ENCODE measurements at regions not wholly inside any gene's neighbourhood (a gene's known extent, or its start where the extent isn't known, plus 50 kb on each side); places are given as distances from the start of the nearest gene placed in this dataset.
"Not testable (repeated sequence)": the region's sequence is repeated elsewhere in the genome, so short reads cannot be mapped to it uniquely, and the experiment has no call there.

DNA sequence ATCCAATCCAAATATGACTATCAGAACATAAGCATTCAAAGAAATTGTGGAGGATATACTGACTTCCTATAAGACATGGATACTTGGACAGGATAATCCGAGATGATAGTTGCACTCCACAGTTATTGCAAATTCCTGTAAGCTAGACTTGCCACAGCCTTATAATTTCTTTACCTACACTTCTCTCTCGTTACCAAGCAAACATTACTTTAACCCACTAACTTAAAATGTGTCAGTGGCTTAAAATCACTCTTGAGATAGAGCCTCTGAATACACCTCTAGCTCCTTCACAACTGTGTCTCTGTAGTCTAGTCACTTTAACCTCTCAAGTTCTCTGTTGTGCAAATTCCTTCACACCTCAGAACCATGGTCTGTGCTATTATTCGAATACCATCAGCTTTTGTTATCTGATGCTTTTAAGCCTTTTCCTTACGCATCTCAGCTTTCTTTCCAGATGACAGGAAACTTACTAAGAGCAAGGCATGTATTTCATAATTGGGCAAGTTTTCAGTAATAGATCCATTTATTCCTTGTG lies 474.9 kb upstream of the MIR17HG start:
- DNase-seq (ENCODE audit: low read depth), result no peak

DNA sequence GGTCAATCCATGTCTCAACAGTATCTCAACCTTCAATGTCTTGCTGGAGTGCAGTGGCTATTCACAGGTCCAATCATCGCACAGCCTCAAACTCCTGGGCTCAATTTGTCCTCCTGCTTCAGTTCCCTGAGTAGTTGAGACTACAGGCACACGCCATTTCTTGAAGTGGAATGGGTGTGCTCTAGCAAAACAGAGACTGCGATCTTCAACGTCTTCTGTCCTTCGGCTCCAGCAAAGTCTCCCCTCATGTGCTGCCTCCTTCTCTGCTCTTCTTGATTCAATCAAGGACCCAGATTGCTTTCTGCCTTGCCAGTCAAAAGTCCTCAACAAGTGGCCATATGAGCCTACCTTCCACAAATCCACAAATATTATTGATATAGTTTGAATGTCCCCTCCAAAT lies 466.7 kb upstream of the MIR17HG start:
- DNase-seq (ENCODE audit: low read depth), result no peak

DNA sequence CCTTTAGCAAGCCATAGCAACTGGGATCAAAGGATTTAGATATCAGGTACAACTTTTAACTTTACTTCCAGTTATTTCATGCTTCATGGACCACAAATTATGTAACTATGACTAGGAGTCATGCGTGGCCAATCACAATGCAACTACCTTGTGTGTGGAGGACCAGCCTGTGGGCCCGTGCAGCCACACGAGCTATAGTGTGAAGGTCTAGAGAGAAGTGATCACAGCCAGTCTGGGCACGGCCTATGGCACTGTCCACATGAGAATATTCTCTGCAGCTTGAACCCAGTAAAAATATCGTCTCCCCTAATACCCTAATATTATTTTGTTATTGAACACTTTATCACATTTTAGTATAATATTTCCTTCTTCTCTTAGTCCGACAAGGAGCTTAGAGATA lies 464.9 kb upstream of the MIR17HG start:
- no peak for DNase-seq (ENCODE audit: low read depth)

DNA sequence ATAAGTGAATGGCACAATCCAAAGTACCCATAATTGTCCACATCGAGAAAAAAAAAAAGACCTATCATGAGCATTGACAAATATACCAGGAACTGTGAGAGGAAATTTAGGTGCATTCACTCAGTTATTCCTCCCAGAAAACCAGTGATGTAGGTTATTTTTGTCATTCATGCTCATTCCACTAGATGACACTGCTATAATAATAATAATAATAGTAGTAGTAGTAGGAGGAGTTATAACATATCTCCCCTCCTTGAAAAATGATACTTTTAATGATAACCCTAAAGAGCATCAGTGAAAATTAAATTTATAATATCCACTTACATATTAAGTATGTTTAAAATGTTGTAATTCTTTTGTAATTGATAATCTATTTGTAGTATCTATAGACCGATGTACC lies 463.9 kb upstream of the MIR17HG start:
- no peak for DNase-seq (ENCODE audit: low read depth)

DNA sequence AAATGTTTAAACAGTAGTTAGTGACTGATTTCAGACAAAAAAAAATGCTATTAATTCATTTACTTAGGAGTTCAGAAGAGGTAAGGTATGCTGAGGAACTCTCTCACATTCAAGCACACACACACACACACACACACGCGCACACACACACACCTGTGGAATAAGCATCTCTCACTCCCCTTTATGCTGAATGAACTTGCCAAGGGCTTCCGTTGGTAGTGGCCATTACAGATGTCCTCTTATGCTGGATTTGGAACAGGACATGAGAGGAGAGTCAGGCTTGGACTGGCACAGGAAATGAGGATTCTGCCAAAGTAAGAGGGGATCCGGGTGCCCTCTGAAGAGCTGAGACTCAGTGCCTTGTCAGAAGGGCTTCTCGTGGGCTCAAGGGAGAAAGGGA lies 463.4 kb upstream of the MIR17HG start:
- DNase-seq (ENCODE audit: low read depth), result no peak

DNA sequence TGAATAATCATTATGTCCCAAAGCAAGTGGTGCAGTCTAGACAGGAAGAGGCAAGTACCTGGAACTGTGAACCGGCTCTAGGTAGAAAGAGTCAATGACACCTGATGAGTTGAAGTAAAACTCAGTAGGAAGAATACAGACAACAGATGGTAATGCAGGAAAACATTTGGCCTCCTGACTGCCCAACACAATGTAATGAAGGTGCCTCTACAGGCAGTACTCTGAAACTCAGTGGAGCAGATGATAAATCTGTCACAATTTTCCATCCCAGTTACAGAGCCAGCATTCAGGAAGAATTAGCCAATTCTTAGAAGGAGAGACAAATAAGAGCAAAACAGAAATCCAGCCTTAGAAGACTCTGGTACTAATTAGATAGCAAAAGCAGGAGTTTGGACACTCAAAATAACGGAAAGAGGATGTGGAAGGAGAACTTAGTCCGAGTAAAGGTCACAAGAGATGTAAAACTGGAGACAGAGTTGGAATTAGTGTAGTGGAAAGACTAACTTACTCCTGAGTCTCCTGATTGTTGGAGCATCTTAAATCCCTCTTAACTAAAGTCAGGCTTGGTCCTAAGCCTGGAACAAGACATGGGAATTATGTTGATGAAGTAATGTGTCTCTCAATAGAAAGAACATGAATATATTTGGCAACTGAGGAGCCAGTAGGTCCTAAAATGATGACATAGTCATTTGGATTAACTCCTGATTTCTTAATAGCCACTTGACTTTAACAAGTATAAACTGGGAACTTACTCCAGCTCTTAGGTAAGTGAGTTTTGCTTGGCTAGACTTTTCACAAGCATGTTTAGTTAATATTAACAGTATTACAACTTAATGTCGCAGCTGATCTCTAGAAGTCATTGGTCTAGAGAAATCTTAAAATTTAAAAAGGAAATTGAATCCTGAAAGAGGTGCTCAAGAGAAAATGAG lies 457.3 kb upstream of the MIR17HG start:
- no peak for DNase-seq (ENCODE audit: low read depth)

- no peak for DNase-seq (ENCODE audit: low read depth)
Observed at GRCh38 chr13:90891329-90891728, 456.2 kb upstream of the MIR17HG start.

DNA sequence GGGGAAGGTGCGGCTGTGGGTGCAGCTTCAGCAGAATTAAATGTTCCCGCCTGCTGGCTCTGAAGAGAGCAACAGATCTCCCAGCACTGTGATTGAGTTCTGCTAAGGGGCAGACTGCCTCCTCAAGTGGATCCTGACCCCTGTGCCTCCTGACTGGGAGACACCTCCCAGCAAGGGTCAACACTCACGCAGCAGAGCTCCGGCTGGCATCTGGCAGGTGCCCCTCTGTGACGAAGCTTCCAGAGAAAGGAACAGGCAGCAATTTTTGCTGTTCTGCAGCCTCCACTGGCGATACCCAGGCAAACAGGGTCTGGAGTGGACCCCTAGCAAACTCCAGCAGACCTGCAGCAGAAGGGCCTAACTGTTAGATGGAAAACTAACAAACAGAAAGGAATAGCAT lies 454.3 kb upstream of the MIR17HG start:
- not testable (repeated sequence) for DNase-seq (ENCODE audit: low read depth)

DNA sequence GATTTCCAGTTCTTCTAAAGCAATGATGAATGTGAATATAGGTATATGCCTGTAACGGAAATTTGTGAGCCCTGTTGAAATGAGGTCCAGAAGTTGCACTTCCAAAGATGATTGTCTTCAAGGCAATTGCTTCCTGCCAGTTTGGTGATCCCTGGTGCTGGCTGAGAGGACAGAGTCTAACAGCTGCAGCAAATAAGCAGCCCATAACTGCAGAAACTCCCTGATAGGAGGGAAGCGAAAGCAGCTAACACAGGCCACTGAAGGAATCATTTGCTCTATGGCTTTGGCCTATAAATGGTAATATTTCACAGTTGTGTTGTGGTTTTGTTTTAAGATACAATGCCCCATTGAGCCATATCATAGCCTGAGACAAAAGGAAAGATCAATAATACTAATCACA lies 451.5 kb upstream of the MIR17HG start:
- DNase-seq (ENCODE audit: low read depth), result no peak

- no peak for DNase-seq (ENCODE audit: low read depth)
Observed at GRCh38 chr13:90898811-90899210, 448.7 kb upstream of the MIR17HG start.

DNA sequence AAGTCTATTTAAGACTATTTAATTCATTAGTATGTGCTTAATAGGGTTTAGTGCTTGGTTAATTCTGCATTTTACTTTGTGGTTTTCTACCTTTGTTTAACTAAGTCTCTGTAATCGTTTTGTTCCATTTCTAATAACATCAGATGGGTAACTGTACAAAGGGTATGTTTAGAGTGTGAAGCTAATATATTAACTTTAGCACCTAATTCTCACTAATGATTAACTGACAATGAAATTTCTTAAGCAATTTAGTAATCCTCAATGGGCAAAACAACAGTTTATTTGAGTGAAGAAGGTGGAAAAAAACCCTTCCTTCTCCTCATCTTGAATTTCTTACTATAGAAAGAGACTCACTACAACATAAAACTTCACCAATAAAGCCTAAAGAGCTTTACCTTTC lies 448.1 kb upstream of the MIR17HG start:
- DNase-seq (ENCODE audit: low read depth), result no peak

DNA sequence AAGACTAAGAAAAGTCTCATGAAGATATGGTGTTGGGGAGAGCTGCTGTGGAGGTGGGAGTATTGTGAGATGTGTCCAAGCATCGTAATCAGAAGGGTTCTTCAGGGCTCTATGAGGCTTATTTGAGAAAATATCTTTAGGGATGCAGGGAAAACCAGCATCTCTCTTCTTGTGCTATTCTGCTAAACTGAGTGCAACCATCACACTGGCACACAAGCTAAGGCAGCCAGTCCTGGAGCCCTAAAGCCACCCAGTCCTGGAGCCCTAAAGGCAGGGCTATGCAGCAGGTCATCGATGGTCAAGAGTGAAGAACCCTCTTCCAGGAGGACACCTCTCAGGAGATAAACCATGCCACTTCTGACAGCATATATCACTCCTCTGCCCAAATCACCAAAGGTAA lies 445.2 kb upstream of the MIR17HG start:
- no peak for DNase-seq (ENCODE audit: low read depth)

DNA sequence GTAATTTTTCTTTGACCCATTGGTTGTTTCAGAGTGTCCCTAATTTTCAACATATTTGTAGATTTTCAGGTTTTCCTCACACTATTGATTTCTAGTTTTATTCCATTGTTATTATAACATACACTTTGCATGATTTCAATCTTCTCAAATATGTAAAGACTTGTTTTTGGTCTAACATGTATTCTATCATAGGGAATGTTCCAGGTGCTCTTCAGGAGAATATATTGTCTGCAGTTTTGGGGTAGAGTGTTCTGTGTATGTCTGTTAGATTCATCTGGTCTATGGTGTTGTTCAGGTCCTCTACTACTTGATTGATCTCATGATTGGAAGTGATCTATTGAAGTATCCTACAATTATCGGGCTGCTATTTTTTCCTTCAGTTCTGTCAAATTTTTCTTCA lies 440.9 kb upstream of the MIR17HG start:
- DNase-seq (ENCODE audit: low read depth), result no peak

- no peak for DNase-seq (ENCODE audit: low read depth)
Observed at GRCh38 chr13:90908792-90909191, 438.7 kb upstream of the MIR17HG start.

DNA sequence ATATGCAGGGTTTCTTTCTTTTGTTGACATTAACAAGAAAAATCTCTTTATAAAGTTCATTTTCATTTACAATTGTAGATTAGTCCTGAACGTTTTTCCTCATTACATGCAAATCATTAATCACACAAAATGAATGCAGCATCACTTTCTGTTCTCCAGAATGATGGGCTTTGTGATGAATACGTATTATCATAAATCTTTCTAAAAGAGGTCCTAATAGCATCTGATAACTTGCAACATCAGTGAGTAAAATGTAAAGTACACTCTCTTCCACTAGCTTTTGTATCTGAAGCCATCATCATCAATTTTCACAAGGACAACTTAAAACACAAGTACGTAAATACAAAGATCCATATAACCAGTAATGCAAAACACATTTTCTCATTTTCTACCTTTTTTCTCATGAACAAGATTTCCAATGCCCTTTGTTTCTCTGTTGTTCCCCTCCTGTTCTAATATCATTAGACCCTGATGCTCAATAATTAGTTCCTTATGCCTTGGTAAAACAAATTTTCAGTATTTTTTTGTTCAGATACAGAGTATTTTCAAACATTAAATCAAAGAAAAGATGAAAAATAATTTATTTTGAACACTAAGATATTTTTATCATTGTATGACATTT lies 437.4 kb upstream of the MIR17HG start:
- DNase-seq (ENCODE audit: low read depth), result no peak

GRCh38 chr13:90912247-90912646 lies 435.2 kb upstream of the MIR17HG start:
- no peak for DNase-seq (ENCODE audit: low read depth)

DNA sequence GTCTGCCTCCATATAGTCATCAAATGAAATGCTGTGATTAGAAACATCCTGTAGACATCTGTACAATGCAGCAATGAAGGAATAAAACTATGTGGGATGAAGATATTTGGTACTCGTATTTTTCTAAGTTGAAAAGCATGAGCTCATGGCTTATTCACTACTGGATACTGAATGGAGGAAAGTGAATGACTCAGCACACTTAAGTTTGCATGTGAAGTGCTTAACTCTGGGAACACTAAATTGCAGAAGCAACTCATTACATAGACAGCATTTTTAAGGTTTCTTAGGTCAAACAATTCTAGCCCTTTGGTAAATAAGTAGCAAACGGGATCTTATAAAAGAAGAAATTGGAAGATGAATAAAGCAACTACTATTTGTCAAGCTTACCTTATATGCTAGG lies 429.0 kb upstream of the MIR17HG start:
- DNase-seq (ENCODE audit: low read depth), result no peak

DNA sequence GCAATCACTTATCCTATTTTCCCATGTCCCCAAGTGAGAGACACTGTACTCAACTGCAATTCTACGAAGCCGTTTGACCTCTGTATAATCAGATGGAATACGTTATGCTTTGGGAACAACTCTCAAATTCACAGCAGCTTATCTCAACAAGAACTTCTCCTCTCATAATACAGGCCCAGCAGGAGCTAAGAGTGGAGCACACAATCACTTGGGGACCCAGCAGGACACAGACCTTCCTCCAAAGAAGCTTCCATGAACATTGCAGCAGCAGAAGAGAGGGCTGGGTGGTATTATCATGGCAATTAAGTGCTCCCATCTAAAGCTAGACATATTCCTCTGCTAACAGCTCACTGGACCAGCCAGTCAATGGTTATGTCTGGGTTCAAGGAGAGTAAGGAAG lies 428.3 kb upstream of the MIR17HG start:
- no peak for DNase-seq (ENCODE audit: low read depth)

- no peak for DNase-seq (ENCODE audit: low read depth)
Observed at GRCh38 chr13:90926459-90926858, 421.0 kb upstream of the MIR17HG start.

DNA sequence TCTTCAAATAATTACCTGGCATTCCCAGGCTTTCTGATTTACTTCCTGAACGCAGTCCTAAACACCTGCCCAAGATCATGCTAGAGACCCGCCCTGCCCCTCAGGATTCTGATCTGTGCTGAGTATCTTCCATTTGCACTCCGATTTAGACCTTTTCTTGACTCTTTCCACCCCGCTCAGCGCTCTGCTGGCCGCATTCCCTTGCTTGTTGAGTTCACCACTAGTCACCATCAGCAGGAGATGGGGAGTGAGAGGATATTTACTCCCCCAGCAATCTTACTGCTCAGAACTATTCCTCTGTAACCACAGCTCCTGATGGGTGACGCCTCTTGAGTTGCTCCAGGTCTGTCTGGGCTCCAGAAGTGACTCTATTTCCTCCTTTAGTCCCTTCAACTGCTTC lies 419.4 kb upstream of the MIR17HG start:
- no peak for DNase-seq (ENCODE audit: low read depth)

DNA sequence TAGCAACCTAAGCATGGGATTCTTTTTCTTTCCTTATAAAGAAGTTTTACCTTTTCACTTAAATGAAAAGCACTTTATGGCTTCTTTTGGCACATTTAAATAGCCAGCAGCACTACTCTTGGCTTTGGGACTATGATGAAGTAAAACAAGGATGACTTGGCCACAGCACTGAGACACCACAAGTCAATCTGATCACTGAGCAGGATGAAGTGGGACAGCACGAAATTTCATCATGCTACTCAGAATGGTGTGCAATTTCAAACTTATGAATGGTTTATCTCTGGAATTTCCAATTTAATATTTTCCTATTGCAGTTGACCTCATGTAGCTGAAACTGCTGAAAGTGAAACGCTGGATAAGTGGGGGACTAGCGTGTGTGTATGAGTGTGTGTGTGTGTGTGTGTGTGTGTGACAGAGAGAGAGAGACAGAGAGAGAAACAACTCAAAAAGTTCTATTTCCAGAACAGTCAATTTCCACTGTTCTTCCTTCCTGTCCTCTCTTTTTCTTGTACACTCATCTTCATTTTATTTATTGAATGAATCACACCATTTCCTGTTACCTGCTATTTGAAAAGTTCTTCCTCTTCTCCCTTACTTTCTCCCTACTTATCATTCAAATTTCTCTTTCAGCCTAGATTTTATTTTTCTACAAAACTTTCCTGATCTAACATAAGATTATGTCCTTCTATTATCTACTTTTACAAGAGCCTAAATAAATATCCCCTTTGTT lies 414.2 kb upstream of the MIR17HG start:
- DNase-seq (ENCODE audit: low read depth), result no peak

GRCh38 chr13:90934741-90935140 lies 412.7 kb upstream of the MIR17HG start:
- no peak for DNase-seq (ENCODE audit: low read depth)

- DNase-seq (ENCODE audit: low read depth), result no peak
Observed at GRCh38 chr13:90938848-90939247, 408.6 kb upstream of the MIR17HG start.

Data from CMK (cell line).